ENCODE measurements at regions not wholly inside any gene's neighbourhood (a gene's known extent, or its start where the extent isn't known, plus 50 kb on each side); places are given as distances from the start of the nearest gene placed in this dataset.

GRCh38 chr16:86103320-86103719 is 204.4 kb downstream of the IRF8 start:
- in situ Hi-C loops (cut with HindIII; ENCODE audit: low sequenced_read_pairs): no loop called here

GRCh38 chr16:86104537-86105048 is 205.6 kb downstream of the IRF8 start:
- in situ Hi-C loops (cut with HindIII; ENCODE audit: low sequenced_read_pairs): no loop called here

- in situ Hi-C loops (cut with HindIII; ENCODE audit: low sequenced_read_pairs): no loop called here
Measured at GRCh38 chr16:86107215-86107825, 208.4 kb downstream of the IRF8 start.

DNA sequence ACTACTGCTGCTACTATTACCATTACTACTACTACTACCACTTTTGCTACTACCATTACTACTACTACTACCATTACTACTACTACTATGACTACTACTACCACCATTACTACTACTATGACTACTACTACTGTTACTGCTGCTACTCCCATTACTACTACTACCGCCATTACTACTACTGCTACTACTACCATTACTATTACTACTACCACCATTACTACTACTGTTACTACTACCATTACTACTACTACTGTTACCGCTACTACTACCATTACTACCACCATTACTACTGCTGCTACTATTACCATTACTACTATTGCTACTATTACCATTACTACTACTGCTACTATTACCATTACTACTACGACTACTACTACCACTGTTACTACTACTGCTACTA is 209.1 kb downstream of the IRF8 start:
- in situ Hi-C loops (cut with HindIII; ENCODE audit: low sequenced_read_pairs): no loop called here

DNA sequence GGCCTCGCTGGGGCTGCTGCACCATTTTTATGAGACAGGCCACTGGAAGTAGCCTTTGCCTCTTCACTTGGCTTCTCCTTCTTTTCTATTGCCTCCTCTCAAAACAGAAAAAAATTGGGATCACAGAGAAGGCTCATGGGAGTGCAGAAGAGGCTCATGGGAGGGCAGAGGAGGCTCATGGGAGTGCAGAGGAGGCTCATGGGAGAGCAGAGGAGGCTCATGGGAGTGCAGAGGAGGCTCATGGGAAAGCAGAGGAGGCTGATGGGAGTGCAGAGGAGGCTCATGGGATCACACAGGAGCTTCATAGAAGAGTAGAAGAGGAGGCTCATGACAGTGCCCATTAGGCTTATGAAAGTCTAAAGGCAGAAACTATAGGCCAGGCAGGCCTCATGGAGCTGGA is 211.2 kb downstream of the IRF8 start:
- in situ Hi-C loops (cut with HindIII; ENCODE audit: low sequenced_read_pairs): no loop called here

- in situ Hi-C loops (cut with HindIII; ENCODE audit: low sequenced_read_pairs): no loop called here
Measured at GRCh38 chr16:86110726-86111125, 211.8 kb downstream of the IRF8 start.

DNA sequence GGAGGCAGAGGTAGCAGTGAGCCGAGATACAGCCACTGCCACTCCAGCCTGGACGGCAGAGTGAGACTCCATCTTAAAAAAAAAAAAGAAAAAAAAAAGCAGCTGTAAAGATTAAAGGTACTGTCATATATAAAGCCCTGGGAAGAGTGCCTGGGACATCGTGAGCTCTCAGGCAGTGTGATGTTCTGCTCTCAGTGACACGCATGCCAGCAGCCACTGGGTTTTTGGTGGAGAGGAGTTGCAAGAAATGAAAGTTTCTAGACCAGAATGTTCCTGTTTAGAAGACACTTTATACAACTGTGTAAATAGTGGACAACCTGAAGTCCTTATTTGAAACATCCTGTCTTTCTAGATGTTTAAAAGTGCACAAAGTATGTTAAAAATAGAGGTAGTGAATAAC is 213.2 kb downstream of the IRF8 start:
- in situ Hi-C loops (cut with HindIII; ENCODE audit: low sequenced_read_pairs): no loop called here

- in situ Hi-C loops (cut with HindIII; ENCODE audit: low sequenced_read_pairs): no loop called here
Measured at GRCh38 chr16:86117235-86117634, 218.3 kb downstream of the IRF8 start.

GRCh38 chr16:86117756-86118155 is 218.8 kb downstream of the IRF8 start:
- in situ Hi-C loops (cut with HindIII; ENCODE audit: low sequenced_read_pairs): no loop called here

GRCh38 chr16:86118467-86119307 is 219.7 kb downstream of the IRF8 start:
- in situ Hi-C loops (cut with HindIII; ENCODE audit: low sequenced_read_pairs): no loop called here

- in situ Hi-C loops (cut with HindIII; ENCODE audit: low sequenced_read_pairs): no loop called here
Measured at GRCh38 chr16:86120201-86121192, 221.5 kb downstream of the IRF8 start.

GRCh38 chr16:86121374-86122010 is 222.5 kb downstream of the IRF8 start:
- in situ Hi-C loops (cut with HindIII; ENCODE audit: low sequenced_read_pairs): no loop called here

DNA sequence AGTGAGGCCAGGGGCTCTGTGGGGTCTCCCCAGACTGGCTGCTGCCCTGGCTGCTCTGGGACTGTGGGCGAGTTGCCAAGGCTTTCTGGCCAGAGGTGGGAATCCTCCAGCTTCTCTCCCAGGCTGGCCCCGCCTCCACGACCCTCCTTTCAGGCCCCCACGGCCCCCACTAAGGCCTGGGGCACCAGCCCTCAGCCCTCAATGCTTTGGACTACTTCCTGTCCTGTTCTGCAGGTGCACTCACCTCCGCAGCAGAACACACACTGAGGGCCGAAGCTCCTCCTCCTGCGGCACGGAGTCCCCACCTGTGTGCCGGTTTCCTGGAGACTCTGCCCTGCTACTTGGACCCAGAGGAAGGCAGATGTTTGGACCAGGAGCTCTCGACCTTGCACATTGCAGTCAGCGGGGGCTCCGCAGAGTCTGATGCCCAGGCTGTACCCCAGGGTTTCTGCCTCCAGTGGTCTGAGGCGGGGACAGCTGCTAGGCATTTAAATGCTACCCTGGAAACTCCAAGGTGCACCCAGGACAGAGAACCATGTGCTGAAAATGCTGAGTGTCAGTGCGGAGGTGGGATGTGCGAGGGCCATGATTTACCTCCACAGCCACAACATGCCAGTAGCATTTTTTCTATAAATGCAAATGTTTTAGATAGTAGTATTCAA is 223.8 kb downstream of the IRF8 start:
- in situ Hi-C loops (cut with HindIII; ENCODE audit: low sequenced_read_pairs): no loop called here

- in situ Hi-C loops (cut with HindIII; ENCODE audit: low sequenced_read_pairs): no loop called here
Measured at GRCh38 chr16:86124321-86124720, 225.4 kb downstream of the IRF8 start.

DNA sequence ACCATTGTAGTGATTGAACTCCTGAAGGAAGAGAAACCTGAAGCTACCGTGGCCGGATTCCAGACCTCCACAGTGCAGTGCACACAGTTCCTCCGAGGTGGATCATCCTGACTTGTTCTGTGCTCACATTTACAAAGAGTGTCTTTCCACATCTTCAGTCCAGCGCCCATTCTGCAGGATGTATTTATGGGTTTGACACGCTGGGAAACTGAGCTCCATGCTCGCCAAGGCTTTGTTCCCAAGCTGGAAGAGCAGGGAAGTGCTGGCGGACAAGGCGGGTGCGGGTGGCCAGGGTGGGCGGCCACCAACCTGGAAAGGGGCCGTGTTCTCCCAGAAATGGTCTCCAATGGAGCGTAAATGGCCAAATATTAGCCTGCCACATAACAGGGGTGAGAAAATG is 227.9 kb downstream of the IRF8 start:
- in situ Hi-C loops (cut with HindIII; ENCODE audit: low sequenced_read_pairs): no loop called here

GRCh38 chr16:86127366-86127765 is 228.4 kb downstream of the IRF8 start:
- in situ Hi-C loops (cut with HindIII; ENCODE audit: low sequenced_read_pairs): no loop called here

- in situ Hi-C loops (cut with HindIII; ENCODE audit: low sequenced_read_pairs): no loop called here
Measured at GRCh38 chr16:86128246-86128645, 229.3 kb downstream of the IRF8 start.

- in situ Hi-C loops (cut with HindIII; ENCODE audit: low sequenced_read_pairs): no loop called here
Measured at GRCh38 chr16:86129541-86129940, 230.6 kb downstream of the IRF8 start.

DNA sequence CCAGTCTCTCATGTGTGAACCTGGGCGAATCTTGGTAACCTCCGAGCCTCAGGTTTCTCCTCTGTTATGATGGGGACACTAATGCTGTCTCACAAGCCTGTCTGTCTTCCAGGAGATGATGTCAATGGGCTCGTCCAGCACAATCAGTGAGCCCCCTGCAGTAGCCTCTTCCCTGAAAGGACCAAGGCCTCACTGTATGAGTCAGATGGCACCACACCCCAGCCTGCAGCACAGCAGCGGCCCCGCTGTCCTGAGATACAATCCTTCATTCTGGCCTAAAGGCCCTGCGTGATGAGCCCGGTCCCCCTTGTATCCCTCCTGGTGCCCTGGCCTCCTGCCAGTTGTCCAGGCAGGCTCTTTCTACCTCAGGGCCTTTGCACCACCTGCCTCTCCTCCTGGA is 234.4 kb downstream of the IRF8 start:
- in situ Hi-C loops (cut with HindIII; ENCODE audit: low sequenced_read_pairs): no loop called here

DNA sequence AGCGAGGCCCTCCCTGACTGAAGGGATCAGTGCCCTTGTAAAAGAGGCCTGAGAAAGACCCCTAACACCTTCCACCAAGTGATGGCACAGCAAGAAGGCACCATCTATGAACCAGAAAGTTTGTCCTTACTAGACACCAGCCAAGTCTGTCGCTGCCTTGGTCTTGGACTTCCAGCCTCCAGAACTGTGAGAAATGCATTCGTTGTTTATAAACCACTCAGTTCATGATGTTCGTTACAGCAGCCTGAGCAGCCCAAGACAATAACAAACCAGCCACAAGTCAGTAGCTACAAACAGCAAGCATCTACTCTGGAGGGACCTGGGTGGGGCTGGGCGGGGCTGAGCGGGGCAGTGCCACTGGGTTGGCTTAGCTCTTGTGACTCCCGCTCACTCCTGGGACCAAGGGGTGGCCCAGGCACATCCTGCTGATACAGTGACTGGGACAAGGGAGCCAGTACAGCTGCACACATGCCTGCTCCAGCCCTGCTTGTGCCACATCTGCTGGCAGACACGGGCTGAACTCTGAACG is 234.9 kb downstream of the IRF8 start:
- in situ Hi-C loops (cut with HindIII; ENCODE audit: low sequenced_read_pairs): no loop called here

All from DLD1 (cell line).